ENCODE measurements at regions not wholly inside any gene's neighbourhood (a gene's known extent, or its start where the extent isn't known, plus 50 kb on each side); places are given as distances from the start of the nearest gene placed in this dataset.

GRCh38 chr3:95246413-95246812 lies 1183.6 kb downstream of the NSUN3 start:
- no peak for TF ChIP-seq CTCF (optimal IDR thresholded peaks at IDR 0.05 in 1 of 3, IDR thresholded peaks at IDR 0.05 in 1 of 3, conservative IDR thresholded peaks at IDR 0.05 in 1 of 3; ENCODE audit: extremely low read depth in 1 of 3, insufficient read depth in 2 of 3, low read length in 3 of 3)
- TF ChIP-seq EZH2 (IDR thresholded peaks at IDR 0.05; ENCODE audit: low read length) = no peak

Measured in keratinocyte (primary cell).